M059J (cell line): ENCODE measurements at regions not wholly inside any gene's neighbourhood (a gene's known extent, or its start where the extent isn't known, plus 50 kb on each side); places are given as distances from the start of the nearest gene placed in this dataset.
"Not testable (repeated sequence)": the region's sequence is repeated elsewhere in the genome, so short reads cannot be mapped to it uniquely, and the experiment has no call there.

Experiments used
- DNase-seq: peaks from one replicate; pipeline ENCODE4 v3.0.0-alpha.2; 2012; ENCODE audit warnings: low read depth

GRCh38 chr19:30102666-30103065 is 160.6 kb downstream of the URI1 start:
- DNase-seq = no peak

DNA sequence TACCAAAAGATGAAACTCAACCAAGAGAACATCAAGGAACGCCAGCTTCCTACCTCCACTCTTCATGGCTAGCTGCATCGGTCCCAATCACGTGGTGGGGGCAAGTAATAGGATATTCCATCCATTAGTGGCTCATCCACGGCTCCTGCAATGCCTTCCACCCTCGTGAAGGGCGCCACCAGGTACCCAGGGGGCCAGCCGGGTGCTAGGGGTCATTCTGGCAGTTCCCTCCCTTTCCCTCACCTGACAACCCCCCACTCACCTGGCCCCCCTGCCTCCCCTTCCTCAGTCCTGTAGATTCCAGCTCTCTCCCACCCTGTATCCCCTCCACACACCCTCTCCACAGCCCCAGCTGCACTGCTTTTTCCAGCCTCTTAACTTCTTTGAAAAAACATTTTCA is 161.9 kb downstream of the URI1 start:
- no peak for DNase-seq

GRCh38 chr19:30105316-30105715 is 163.3 kb downstream of the URI1 start:
- DNase-seq = no peak

DNA sequence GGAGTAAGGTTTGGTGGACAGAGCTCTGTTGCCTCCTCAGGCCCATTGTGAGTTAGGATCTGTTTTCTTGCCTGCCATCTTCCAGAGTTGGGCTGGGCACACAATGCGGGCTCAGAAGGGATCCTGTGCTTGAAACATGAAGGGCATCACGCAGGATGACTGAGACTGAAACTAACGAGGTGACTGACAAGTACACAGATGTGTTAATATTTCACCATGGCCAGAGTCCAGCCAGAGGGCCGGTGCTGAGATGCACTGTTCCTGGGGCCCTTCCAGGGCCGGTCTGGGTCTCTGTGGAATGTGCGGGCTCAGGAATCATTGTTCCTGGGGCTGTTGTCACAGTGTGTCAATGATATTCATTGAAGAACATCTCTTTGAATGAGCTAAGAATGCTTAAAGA is 163.7 kb downstream of the URI1 start:
- no peak for DNase-seq

- DNase-seq = no peak
These were observed 164.5 kb downstream of the URI1 start for GRCh38 chr19:30106417-30107095.

GRCh38 chr19:30107251-30107650 is 165.2 kb downstream of the URI1 start:
- DNase-seq = no peak

GRCh38 chr19:30109565-30109964 is 167.5 kb downstream of the URI1 start:
- no peak for DNase-seq

GRCh38 chr19:30111021-30111855 is 169.2 kb downstream of the URI1 start:
- no peak for DNase-seq

- no peak for DNase-seq
These were observed 170.1 kb downstream of the URI1 start for GRCh38 chr19:30112171-30112570.

DNA sequence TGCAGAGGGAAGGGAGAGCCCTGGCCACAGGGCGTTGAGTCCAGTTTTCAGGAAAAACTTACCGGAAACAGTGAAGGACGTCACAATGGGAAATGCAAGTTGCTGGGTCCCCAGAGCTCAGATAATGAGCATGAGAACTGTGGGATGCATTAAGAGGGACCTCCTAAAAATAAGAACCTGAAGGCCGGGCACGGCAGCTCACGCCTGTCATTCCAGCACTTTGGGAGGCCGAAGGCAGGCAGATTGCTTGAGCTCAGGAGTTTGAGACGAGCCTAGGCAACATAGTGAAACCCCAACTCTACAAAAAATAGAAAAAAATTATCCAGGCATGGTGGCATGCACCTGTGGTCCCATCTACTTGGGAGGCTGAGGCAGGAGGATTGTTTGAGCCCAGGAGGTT is 170.6 kb downstream of the URI1 start:
- DNase-seq = no peak

- no peak for DNase-seq
These were observed 171.1 kb downstream of the URI1 start for GRCh38 chr19:30113186-30113585.

DNA sequence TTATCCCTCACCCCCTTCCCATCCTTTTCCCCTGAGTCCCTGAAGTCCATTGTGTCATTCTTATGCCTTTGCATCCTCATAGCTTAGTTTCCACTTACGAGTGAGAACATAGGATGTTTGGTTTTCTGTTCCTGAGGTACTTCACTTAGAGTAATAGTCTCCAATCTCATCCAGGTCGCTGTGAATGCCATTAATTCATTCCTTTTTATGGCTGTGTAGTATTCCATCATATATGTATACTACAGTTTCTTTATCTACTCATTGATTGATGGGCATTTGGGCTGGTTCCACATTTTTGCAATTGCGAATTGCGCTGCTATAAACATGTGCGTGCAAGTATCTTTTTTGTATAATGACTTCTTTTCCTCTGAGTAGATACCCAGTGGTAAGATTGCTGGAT is 172.1 kb downstream of the URI1 start:
- not testable (repeated sequence) for DNase-seq

- DNase-seq = no peak
These were observed 173.9 kb downstream of the URI1 start for GRCh38 chr19:30115947-30116346.

- no peak for DNase-seq
These were observed 174.5 kb downstream of the URI1 start for GRCh38 chr19:30116530-30116929.

DNA sequence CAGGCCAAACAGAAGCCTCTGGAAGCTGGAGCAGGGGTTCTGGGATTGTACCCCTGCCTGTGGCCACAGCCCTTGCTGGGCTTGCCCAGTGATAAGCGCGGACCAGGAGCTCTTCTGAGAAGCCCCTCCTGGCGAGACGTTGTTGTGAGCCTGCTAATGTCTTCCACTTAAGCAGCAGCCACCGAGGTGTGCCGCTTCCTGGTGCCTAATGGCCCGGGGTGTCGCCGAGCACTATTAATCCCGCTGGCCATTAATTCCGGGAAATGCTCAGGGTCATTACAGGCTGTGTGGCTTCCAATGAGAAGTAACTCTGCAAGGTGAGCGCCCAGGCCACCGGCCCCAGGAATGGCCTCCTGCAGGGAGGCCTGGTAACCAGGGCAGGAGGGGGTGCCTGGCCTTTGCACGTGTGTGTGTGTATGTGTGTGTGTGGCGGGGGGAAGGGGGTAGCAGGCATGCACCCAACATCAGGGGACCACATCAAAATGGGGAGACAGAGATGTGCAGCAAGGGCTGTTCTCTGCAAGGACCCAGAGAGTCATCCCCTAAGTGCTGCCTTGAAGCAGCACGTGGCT is 175.0 kb downstream of the URI1 start:
- no peak for DNase-seq

DNA sequence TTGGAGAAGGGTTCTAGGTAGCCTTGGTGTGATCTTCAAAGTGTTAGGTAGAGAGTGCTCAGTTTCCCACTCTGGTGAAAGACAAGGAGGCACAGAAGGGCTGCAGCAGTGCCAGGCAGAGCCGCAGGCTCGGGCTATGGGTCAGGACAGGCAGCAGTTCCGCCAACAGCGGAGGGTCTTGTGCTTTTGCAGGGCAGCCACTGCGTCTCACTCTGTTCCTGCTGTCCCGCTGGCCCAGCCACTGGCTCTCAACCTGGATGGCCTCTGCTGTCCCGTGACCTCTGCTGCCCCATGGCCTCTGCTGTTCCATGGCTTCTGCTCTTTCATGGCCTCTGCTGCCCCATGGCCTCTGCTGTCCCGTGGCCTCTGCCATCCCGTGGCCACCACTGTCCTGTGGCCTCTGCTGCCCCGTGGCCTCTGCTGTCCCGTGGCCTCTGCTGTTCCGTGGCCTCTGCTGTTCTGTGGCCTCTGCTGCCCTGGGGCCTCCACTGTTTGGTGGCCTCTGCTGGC is 175.7 kb downstream of the URI1 start:
- no peak for DNase-seq

DNA sequence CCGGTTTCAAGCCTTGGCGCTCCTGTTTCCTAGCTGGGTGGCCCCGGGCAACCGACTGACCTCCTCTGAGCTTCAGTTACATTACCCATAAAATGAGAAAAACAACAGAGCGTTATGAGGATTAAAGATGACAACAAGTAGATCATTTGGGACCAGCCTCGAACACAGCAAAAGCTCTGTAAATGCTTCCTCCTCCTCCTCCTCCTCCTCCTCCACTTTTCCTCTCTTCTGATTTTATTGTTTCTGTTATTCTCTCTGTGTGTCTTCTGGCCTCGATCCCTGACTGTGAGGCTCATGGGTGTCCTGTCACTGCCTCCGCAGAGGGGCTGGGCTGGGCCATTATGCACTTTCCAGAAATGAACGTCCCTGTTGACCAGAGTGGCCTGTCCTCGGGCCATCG is 176.2 kb downstream of the URI1 start:
- DNase-seq = no peak

- no peak for DNase-seq
These were observed 176.7 kb downstream of the URI1 start for GRCh38 chr19:30118760-30119159.

GRCh38 chr19:30119180-30119908 is 177.3 kb downstream of the URI1 start:
- DNase-seq = no peak

- no peak for DNase-seq
These were observed 178.9 kb downstream of the URI1 start for GRCh38 chr19:30120860-30121484.

- DNase-seq = no peak
These were observed 180.4 kb downstream of the URI1 start for GRCh38 chr19:30122431-30122830.

DNA sequence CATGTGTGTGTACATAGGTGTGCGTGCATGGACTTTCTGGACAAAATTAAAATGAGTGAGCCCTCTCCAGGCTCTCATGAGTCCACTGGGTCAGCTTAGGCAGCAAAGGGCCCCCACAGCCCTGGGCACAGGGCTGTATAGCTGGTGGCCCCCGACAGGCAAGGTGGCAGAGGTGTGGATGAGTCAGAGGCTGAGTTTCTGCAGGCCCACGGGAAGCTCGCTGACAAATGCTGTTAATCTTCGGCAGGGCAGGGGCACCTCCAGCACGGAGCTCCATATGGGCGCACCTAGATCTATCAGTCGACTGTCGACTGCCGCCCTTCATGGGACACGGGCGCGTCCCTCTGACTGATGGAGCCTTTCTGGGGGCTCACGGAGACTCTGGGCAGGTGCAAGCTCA is 181.1 kb downstream of the URI1 start:
- DNase-seq = no peak
